Endothelial cell of umbilical vein (primary cell): ENCODE measurements at regions not wholly inside any gene's neighbourhood (a gene's known extent, or its start where the extent isn't known, plus 50 kb on each side); places are given as distances from the start of the nearest gene placed in this dataset.

Experiments
- BruUV-seq: library from RNA; stranded (reverse); fragments of 400-500 nt; replicated peaks from 2 replicates; lab custom pipeline; 2021; lab: Mats Ljungman, UMichigan
- CTCF ChIA-PET: fragments of 300-600, 350-600 bp; sonication (Branson Sonifier 250); formaldehyde crosslinking; loops from one replicate; lab custom pipeline; 2021; ENCODE audit warnings: antibody characterized with exemption, inconsistent platforms; lab: Charles Lee
- POLR2A ChIA-PET: fragments of 300-600, 350-600 bp; sonication (Branson Sonifier 250); formaldehyde crosslinking; loops from one replicate; lab custom pipeline; 2021; ENCODE audit warnings: antibody characterized with exemption, inconsistent platforms; lab: Charles Lee
- DNase-seq: peaks from one replicate; pipeline ENCODE4 v3.0.0-alpha.2; 2011; ENCODE audit warnings: low read depth, low spot score
- FAIRE-seq: peaks from 2 replicates; lab custom pipeline; 2011; peaks lifted over from hg19 to GRCh38; lab: Jason Lieb, UNC
- H2AFZ ChIP-seq: 2 replicates; pipeline ENCODE4 v1.6.0; 2012; ENCODE audit warnings: low read depth, low read length, control low read depth, inconsistent platforms
- H3K27ac ChIP-seq: 2 replicates; pipeline ENCODE4 v1.5.1; 2011; ENCODE audit warnings: low read depth, mild to moderate bottlenecking, control low read depth, low read length, moderate library complexity; ENCODE audit not compliant: insufficient read depth
- H3K27me3 ChIP-seq, 2 experiments: 2 replicates each; pipeline versions ENCODE4 v1.6.0 to v1.6.1; 2011; ENCODE audit warnings: low read length in 2 of 2, mixed read lengths in 1 of 2; ENCODE audit not compliant: control insufficient read depth in 2 of 2, insufficient read depth in 2 of 2
- H3K36me3 ChIP-seq, 2 experiments: 2 replicates in 1 of 2; 3 replicates in 1 of 2; pipeline ENCODE4 v1.5.1; 2011; ENCODE audit warnings: low read length in 2 of 2, mild to moderate bottlenecking in 1 of 2, moderate library complexity in 1 of 2; ENCODE audit not compliant: control insufficient read depth in 2 of 2, insufficient read depth in 2 of 2; ENCODE audit errors: extremely low read depth in 1 of 2
- H3K4me1 ChIP-seq: 3 replicates; pipeline ENCODE4 v1.5.1; 2011; ENCODE audit warnings: mild to moderate bottlenecking, low read length; ENCODE audit not compliant: control insufficient read depth, insufficient read depth; ENCODE audit errors: extremely low read depth
- H3K4me2 ChIP-seq: 2 replicates; pipeline ENCODE4 v1.6.1; 2011; ENCODE audit warnings: low read length, control low read depth, mixed read lengths; ENCODE audit not compliant: insufficient read depth
- H3K4me3 ChIP-seq, 3 experiments: fragments of 200-600 bp in 1 of 3; sonication (generic), shearing (Covaris generic) in 1 of 3; replicated peaks in 1 of 3; 2 replicates each; pipeline ENCODE4 v1.5.1; 2011 to 2016; ENCODE audit warnings: control low read depth in 3 of 3, low read length in 3 of 3, mild to moderate bottlenecking in 2 of 3, inconsistent platforms in 1 of 3, low read depth in 1 of 3, moderate library complexity in 1 of 3; ENCODE audit not compliant: insufficient read depth in 1 of 3
- H3K79me2 ChIP-seq: 2 replicates; pipeline ENCODE4 v1.6.0; 2012; ENCODE audit warnings: low read length, inconsistent platforms; ENCODE audit not compliant: control insufficient read depth, insufficient read depth
- H3K9ac ChIP-seq: replicated peaks from 2 replicates; pipeline ENCODE3; 2011; ENCODE audit warnings: low read length, control low read depth; ENCODE audit not compliant: insufficient read depth; ENCODE audit errors: extremely low read depth
- H3K9me1 ChIP-seq: replicated peaks from 3 replicates; pipeline ENCODE4 v1.6.0; 2011; ENCODE audit warnings: mild to moderate bottlenecking, low read length; ENCODE audit not compliant: control insufficient read depth, insufficient read depth; ENCODE audit errors: extremely low read depth
- H3K9me3 ChIP-seq: replicated peaks from 2 replicates; pipeline ENCODE4 v1.5.1; 2012; ENCODE audit warnings: low read length, inconsistent platforms; ENCODE audit not compliant: control insufficient read depth, insufficient read depth
- H4K20me1 ChIP-seq: replicated peaks from 2 replicates; pipeline ENCODE3; 2011; ENCODE audit warnings: mild to moderate bottlenecking, low read length; ENCODE audit not compliant: control insufficient read depth, insufficient read depth; ENCODE audit errors: extremely low read depth
- CTCF ChIP-seq, 2 donors: IDR thresholded peaks; 1 replicate in 1 of 2; 2 replicates in 1 of 2; pipeline ENCODE4 v1.5.1; 2011; ENCODE audit warnings: low read length in 2 of 2, mild to moderate bottlenecking in 2 of 2, moderate library complexity in 2 of 2, control low read depth in 1 of 2, inconsistent platforms in 1 of 2, low read depth in 1 of 2; ENCODE audit not compliant: insufficient read depth in 1 of 2; ENCODE audit errors: extremely low read depth in 1 of 2
- EZH2 ChIP-seq: IDR thresholded peaks from 2 replicates; pipeline ENCODE4 v1.6.1; 2012; ENCODE audit warnings: borderline replicate concordance, low read depth, mild to moderate bottlenecking, moderate library complexity, low read length, inconsistent platforms; ENCODE audit not compliant: severe bottlenecking
- FOS ChIP-seq: IDR thresholded peaks from 2 replicates; pipeline ENCODE4 v1.6.1; 2011; ENCODE audit warnings: mild to moderate bottlenecking, low read length, moderate library complexity, borderline replicate concordance; ENCODE audit not compliant: insufficient read depth
- GATA2 ChIP-seq: IDR thresholded peaks from 2 replicates; pipeline ENCODE4 v1.7.0; 2011; ENCODE audit warnings: low read depth, mild to moderate bottlenecking, moderate library complexity, mixed read lengths, low read length; ENCODE audit not compliant: insufficient read length, insufficient read depth
- JUN ChIP-seq: IDR thresholded peaks from 2 replicates; pipeline ENCODE4 v1.6.1; 2011; ENCODE audit warnings: borderline replicate concordance, low read depth; ENCODE audit not compliant: insufficient read length, insufficient read depth
- MYC ChIP-seq: IDR thresholded peaks from one replicate; pipeline ENCODE4 v1.6.1; 2011; ENCODE audit warnings: mild to moderate bottlenecking, low read depth, low read length
- POLR2A ChIP-seq: IDR thresholded peaks from 2 replicates; pipeline ENCODE4 v1.6.1; 2012; ENCODE audit warnings: low read depth, mild to moderate bottlenecking, control low read depth, low read length
- POLR2AphosphoS5 ChIP-seq: IDR thresholded peaks from 2 replicates; pipeline ENCODE4 v1.6.1; 2012; ENCODE audit warnings: low read depth, mild to moderate bottlenecking, control low read depth, low read length, moderate library complexity; ENCODE audit not compliant: insufficient read depth
- dilution Hi-C: fragments of 300-500 bp; cut with MboI; formaldehyde crosslinking; loops from one replicate; pipeline ENCODE4 v1.15.0; 2019; ENCODE audit warnings: low sequenced_read_pairs; ENCODE audit not compliant: extremely low pct_ligation_motif_present
- intact Hi-C: fragments of 100-400 bp; cut with micrococcal nuclease; formaldehyde crosslinking; loops from one replicate; pipeline ENCODE4 v1.10.0; 2022
- TF ChIP-seq, protein P1 (sequence below): IDR thresholded peaks from 2 replicates; pipeline ENCODE4 v1.6.1; 2011; ENCODE audit not compliant: insufficient read depth, insufficient read length

GRCh38 chrX:39672405-39672804 is 425.4 kb downstream of the BCOR start:
- ChIA-PET POLR2A (no interaction called here), CTCF (no interaction called here)
- dilution Hi-C loops (no loop called here), intact Hi-C loops (no loop called here)
- DNase-seq, result no peak
- no peak overlapping the region for H3K9ac ChIP-seq
- H3K79me2 ChIP-seq, result no peaks in the 10 kb centered on the region
- H2AFZ ChIP-seq, result no peak overlapping the region
- no peak for FAIRE-seq
- no peaks in the 10 kb centered on the region for H3K4me1 ChIP-seq
- no peak overlapping the region for H3K27ac ChIP-seq
- TF ChIP-seq POLR2A (no peak), MYC (no peak), EZH2 (no peak), JUN (no peak), FOS (no peak), POLR2AphosphoS5 (no peak), GATA2 (no peak), CTCF (IDR thresholded peaks at IDR 0.05; ENCODE audit: extremely low read depth in 1 of 2, insufficient read depth in 1 of 2, low read depth in 1 of 2, low read length in 2 of 2) (no peak)
- TF ChIP-seq, protein P1, sequence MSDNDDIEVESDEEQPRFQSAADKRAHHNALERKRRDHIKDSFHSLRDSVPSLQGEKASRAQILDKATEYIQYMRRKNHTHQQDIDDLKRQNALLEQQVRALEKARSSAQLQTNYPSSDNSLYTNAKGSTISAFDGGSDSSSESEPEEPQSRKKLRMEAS, result no peak
- no peak overlapping the region for H3K4me3 ChIP-seq
- H3K4me2 ChIP-seq, result no peak overlapping the region
- no TSS peak for BruUV-seq
- H4K20me1 ChIP-seq, result no peaks in the 10 kb centered on the region
- H3K9me3 ChIP-seq, result no peaks in the 10 kb centered on the region
- no peaks in the 10 kb centered on the region for H3K27me3 ChIP-seq
- no peaks in the 10 kb centered on the region for H3K9me1 ChIP-seq
- H3K36me3 ChIP-seq, result no peaks in the 10 kb centered on the region
